GM12873 (cell line): ENCODE measurements at regions not wholly inside any gene's neighbourhood (a gene's known extent, or its start where the extent isn't known, plus 50 kb on each side); places are given as distances from the start of the nearest gene placed in this dataset.

Experiments used
- CTCF ChIP-seq: IDR thresholded peaks from 2 replicates; pipeline ENCODE4 v1.5.1; 2012; ENCODE audit warnings: low read depth, mild to moderate bottlenecking, moderate library complexity, low read length, control low read depth; ENCODE audit not compliant: insufficient read depth; ENCODE audit errors: missing control alignments

- TF ChIP-seq CTCF: no peak
Observed at GRCh38 chr2:15758848-15759247, 167.2 kb downstream of the DDX1 start.

- TF ChIP-seq CTCF: no peak
Observed at GRCh38 chr2:15759385-15759784, 167.7 kb downstream of the DDX1 start.

GRCh38 chr2:15760232-15760910 is 168.7 kb downstream of the DDX1 start:
- TF ChIP-seq CTCF: no peak

GRCh38 chr2:15761056-15761455 is 169.4 kb downstream of the DDX1 start:
- no peak for TF ChIP-seq CTCF

GRCh38 chr2:15761910-15762309 is 170.2 kb downstream of the DDX1 start:
- no peak for TF ChIP-seq CTCF

GRCh38 chr2:15762449-15762848 is 170.8 kb downstream of the DDX1 start:
- no peak for TF ChIP-seq CTCF

GRCh38 chr2:15763106-15763821 is 171.6 kb downstream of the DDX1 start:
- TF ChIP-seq CTCF: no peak
